HCT116 (cell line): ENCODE measurements at regions not wholly inside any gene's neighbourhood (a gene's known extent, or its start where the extent isn't known, plus 50 kb on each side); places are given as distances from the start of the nearest gene placed in this dataset.

Experiments
- ATAC-seq: fragments of 200-7000 bp; cut with Tn5 transposase; 2 replicates; pipeline ENCODE4 v1.9.1; 2020; ENCODE audit warnings: mild to moderate bottlenecking, moderate library complexity
- BruUV-seq: library from RNA; stranded (reverse); fragments of 400-500 nt; replicated peaks from 2 replicates; lab custom pipeline; 2021; lab: Mats Ljungman, UMichigan
- CTCF ChIA-PET: fragments of 300-600 bp; sonication (Branson Sonifier 250); formaldehyde crosslinking; loops from one replicate; lab custom pipeline; 2021; ENCODE audit warnings: antibody characterized with exemption; lab: Charles Lee
- POLR2A ChIA-PET: fragments of 300-600, 350-600 bp; sonication (Branson Sonifier 250); formaldehyde crosslinking; loops from one replicate; lab custom pipeline; 2021; ENCODE audit warnings: antibody characterized with exemption; lab: Charles Lee
- RAD21 ChIA-PET, 2 experiments: fragments of 300-600 bp; sonication (Branson Sonifier 250); formaldehyde crosslinking; loops; one replicate each; lab custom pipeline; 2023; ENCODE audit warnings: low total read pairs in 2 of 2; ENCODE audit not compliant: uncharacterized antibody in 2 of 2, unreplicated experiment in 2 of 2, low non-redundant PET in 1 of 2; lab: Charles Lee
- DNase-seq: peaks from one replicate; pipeline ENCODE4 v3.0.0-alpha.2; 2010; ENCODE audit warnings: low read depth, low spot score
- H2AFZ ChIP-seq: fragments of 200-600 bp; shearing (Covaris generic), sonication (generic); 2 replicates; pipeline ENCODE4 v1.6.1; 2017; ENCODE audit warnings: low read depth, mixed run types, mixed read lengths, antibody characterized with exemption, low read length; ENCODE audit not compliant: poor library complexity, severe bottlenecking
- H3K27ac ChIP-seq: 2 replicates; pipeline ENCODE4 v1.5.1; 2012; ENCODE audit warnings: low read depth, low read length
- H3K27me3 ChIP-seq: fragments of 200-600 bp; sonication (generic); 2 replicates; pipeline ENCODE4 v1.6.1; 2016; ENCODE audit warnings: mixed run types, low read length, mixed read lengths; ENCODE audit not compliant: insufficient read depth
- H3K36me3 ChIP-seq, 2 experiments: fragments of 200-500 bp in 1 of 2; fragments of 200-600 bp in 1 of 2; sonication (Bioruptor generic) in 1 of 2; sonication (generic) in 1 of 2; 2 replicates each; pipeline versions ENCODE4 v1.5.1 to v1.6.1; 2014 to 2016; ENCODE audit warnings: low read length in 2 of 2, inconsistent platforms in 1 of 2, mixed read lengths in 1 of 2, mixed run types in 1 of 2; ENCODE audit not compliant: insufficient read depth in 2 of 2, control insufficient read depth in 1 of 2
- H3K4me1 ChIP-seq, 2 experiments: fragments of 200-600 bp in 1 of 2; sonication (generic) in 1 of 2; 2 replicates each; pipeline versions ENCODE4 v1.5.1 to v1.6.1; 2012 to 2017; ENCODE audit warnings: low read length in 2 of 2, inconsistent platforms in 1 of 2, mild to moderate bottlenecking in 1 of 2, mixed read lengths in 1 of 2, mixed run types in 1 of 2, moderate library complexity in 1 of 2; ENCODE audit not compliant: insufficient read depth in 2 of 2, control insufficient read depth in 1 of 2
- H3K4me2 ChIP-seq: fragments of 200-600 bp; sonication (generic); 2 replicates; pipeline ENCODE4 v1.6.1; 2017; ENCODE audit warnings: mixed run types, low read length, mixed read lengths
- H3K4me3 ChIP-seq, 2 experiments: fragments of 200-600 bp in 1 of 2; sonication (generic) in 1 of 2; replicated peaks in 1 of 2; 2 replicates each; pipeline ENCODE4 v1.5.1; 2011 to 2016; ENCODE audit warnings: low read length in 2 of 2, control low read depth in 1 of 2, low read depth in 1 of 2, mild to moderate bottlenecking in 1 of 2, mixed read lengths in 1 of 2, mixed run types in 1 of 2
- H3K79me2 ChIP-seq: fragments of 200-600 bp; sonication (generic); 2 replicates; pipeline ENCODE4 v1.6.1; 2017; ENCODE audit warnings: mild to moderate bottlenecking, mixed run types, low read length, moderate library complexity, mixed read lengths; ENCODE audit not compliant: insufficient read depth
- H3K9ac ChIP-seq: fragments of 200-600 bp; sonication (generic); 2 replicates; pipeline ENCODE4 v1.6.1; 2016; ENCODE audit warnings: low read length, mixed read lengths
- H3K9me2 ChIP-seq: fragments of 200-600 bp; sonication (generic), shearing (Covaris generic); 2 replicates; pipeline ENCODE4 v1.6.1; 2017; ENCODE audit warnings: mixed run types, mild to moderate bottlenecking, moderate library complexity; ENCODE audit not compliant: insufficient read depth
- H3K9me3 ChIP-seq, 2 experiments: fragments of 200-500 bp in 1 of 2; fragments of 200-600 bp in 1 of 2; sonication (Bioruptor generic) in 1 of 2; sonication (generic) in 1 of 2; 2 replicates each; pipeline ENCODE4 v1.6.1; 2014 to 2017; ENCODE audit warnings: low read length in 2 of 2, mixed read lengths in 2 of 2, inconsistent platforms in 1 of 2, low read depth in 1 of 2, mild to moderate bottlenecking in 1 of 2, mixed run types in 1 of 2, moderate library complexity in 1 of 2; ENCODE audit not compliant: control insufficient read depth in 1 of 2, insufficient read depth in 1 of 2
- H4K20me1 ChIP-seq: fragments of 200-600 bp; sonication (generic), shearing (Covaris generic); 2 replicates; pipeline ENCODE4 v1.6.1; 2017; ENCODE audit warnings: mixed run types, mild to moderate bottlenecking, moderate library complexity; ENCODE audit not compliant: insufficient read depth
- ELF1 ChIP-seq: IDR thresholded peaks from 2 replicates; pipeline ENCODE4 v1.6.1; 2012; ENCODE audit warnings: low read depth, borderline replicate concordance
- FOSL1 ChIP-seq: IDR thresholded peaks from 2 replicates; pipeline ENCODE4 v1.6.1; 2012; ENCODE audit warnings: low read depth
- JUND ChIP-seq: IDR thresholded peaks from 2 replicates; pipeline ENCODE4 v1.6.1; 2012
- POLR2A ChIP-seq: IDR thresholded peaks from 2 replicates; pipeline ENCODE4 v1.7.0; 2011; ENCODE audit warnings: borderline replicate concordance; ENCODE audit not compliant: insufficient read depth, insufficient read length; ENCODE audit errors: extremely low read depth
- SIN3A ChIP-seq: IDR thresholded peaks from 2 replicates; pipeline ENCODE4 v1.6.1; 2012; ENCODE audit warnings: low read depth
- TCF7L2 ChIP-seq: IDR thresholded peaks from 2 replicates; pipeline ENCODE4 v1.7.0; 2011; ENCODE audit warnings: borderline replicate concordance, inconsistent platforms; ENCODE audit not compliant: insufficient read depth, insufficient read length; ENCODE audit errors: extremely low read depth
- ZBTB33 ChIP-seq: IDR thresholded peaks from 2 replicates; pipeline ENCODE4 v1.6.1; 2011; ENCODE audit warnings: mild to moderate bottlenecking, low read length, moderate library complexity; ENCODE audit not compliant: insufficient replicate concordance; ENCODE audit errors: extremely low read depth
- ZFX ChIP-seq: fragments of 450-650 bp; IDR thresholded peaks from 2 replicates; pipeline ENCODE4 v1.6.1; 2017
- ZNF274 ChIP-seq: fragments of 200-500 bp; sonication (Bioruptor generic); IDR thresholded peaks from 2 replicates; pipeline ENCODE4 v1.6.1; 2014; ENCODE audit warnings: mild to moderate bottlenecking, low read depth, low read length, inconsistent platforms
- intact Hi-C: fragments of 100-400 bp; cut with micrococcal nuclease; formaldehyde crosslinking; loops from 2 replicates; pipeline ENCODE4 v1.10.0; 2022
- TF ChIP-seq, protein P1 (sequence below), 3 experiments: fragments of 200-600 bp in 1 of 3; sonication (generic) in 1 of 3; IDR thresholded peaks in 2 of 3; conservative IDR thresholded peaks in 1 of 3; 2 replicates each; pipeline ENCODE4 v1.5.1; 2012 to 2017; ENCODE audit warnings: low read depth in 2 of 3, low read length in 2 of 3, antibody characterized with exemption in 1 of 3, borderline replicate concordance in 1 of 3, control low read depth in 1 of 3, mild to moderate bottlenecking in 1 of 3, mixed read lengths in 1 of 3, mixed run types in 1 of 3, moderate library complexity in 1 of 3; ENCODE audit not compliant: insufficient read depth in 1 of 3

GRCh38 chr4:177008071-177008835 lies 215.5 kb upstream of the VEGFC start:
- Histone ChIP-seq H4K20me1 (no peaks in the 10 kb centered on the region), H3K4me3 (no peak overlapping the region), H3K9ac (no peak overlapping the region), H3K9me2 (no peaks in the 10 kb centered on the region), H3K27me3 (no peaks in the 10 kb centered on the region), H3K9me3 (no peaks in the 10 kb centered on the region), H3K4me2 (no peak overlapping the region), H2AFZ (no peak overlapping the region), H3K4me1 (peaks cover 0 to 11% of the 10 kb centered on the region in 2 experiments; a peak in 2 of 4 replicates), H3K36me3 (no peaks in the 10 kb centered on the region), H3K79me2 (no peaks in the 10 kb centered on the region), H3K27ac (no peak overlapping the region)
- intact Hi-C loops = no loop called here
- ChIA-PET POLR2A (no interaction called here), RAD21 (no interaction called here), CTCF (no interaction called here)
- no TSS peak for BruUV-seq
- DNase-seq (no peak), ATAC-seq (no peak)
- 0 out of 2 replicates have a peak, but pooled peaks have one; percentile 27 for TF ChIP-seq JUND
- TF ChIP-seq ELF1 = no peak
- peak; percentile 44 for TF ChIP-seq FOSL1

DNA sequence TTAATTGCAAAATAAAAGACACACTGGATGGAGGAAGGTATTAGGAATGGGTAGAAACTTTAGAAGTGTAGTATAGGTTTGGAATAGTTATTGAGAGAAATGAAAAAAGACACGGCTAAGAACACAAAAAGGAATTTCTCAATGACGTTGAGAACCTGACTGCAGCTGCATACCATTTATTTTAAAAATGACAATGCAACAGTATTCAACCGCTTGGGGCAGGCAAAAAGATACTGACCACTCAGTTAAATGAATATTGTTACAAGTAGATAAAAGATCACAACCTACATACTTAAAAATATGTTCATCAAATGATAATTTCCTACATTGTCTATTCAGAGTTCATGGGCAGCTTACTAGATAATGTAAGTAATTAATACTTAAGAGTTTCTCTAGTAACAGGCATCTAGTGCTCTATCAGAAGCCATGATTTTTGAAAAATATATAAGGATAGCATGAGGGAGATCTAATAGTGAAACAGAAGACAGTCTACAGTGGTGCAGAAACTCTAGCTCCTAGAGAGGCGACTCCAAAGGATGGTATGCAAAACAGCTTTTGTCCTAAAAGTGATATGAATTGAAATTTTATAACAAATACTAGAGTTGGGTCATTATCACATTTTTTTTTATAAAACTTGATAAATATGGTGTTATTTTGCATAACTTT lies 216.2 kb upstream of the VEGFC start:
- ChIA-PET CTCF (no interaction called here), POLR2A (no interaction called here), RAD21 (no interaction called here)
- H3K4me1 ChIP-seq = peaks cover 0 to 11% of the 10 kb centered on the region in 2 experiments; a peak in 2 of 4 replicates
- H3K27ac ChIP-seq = no peak overlapping the region
- ATAC-seq (no peak), DNase-seq (no peak)
- no peaks in the 10 kb centered on the region; a peak in 1 of 4 replicates for H3K9me3 ChIP-seq
- H3K27me3 ChIP-seq = no peaks in the 10 kb centered on the region
- H2AFZ ChIP-seq = no peak overlapping the region
- no peak overlapping the region for H3K4me3 ChIP-seq
- BruUV-seq = no TSS peak
- TF ChIP-seq, protein P1, sequence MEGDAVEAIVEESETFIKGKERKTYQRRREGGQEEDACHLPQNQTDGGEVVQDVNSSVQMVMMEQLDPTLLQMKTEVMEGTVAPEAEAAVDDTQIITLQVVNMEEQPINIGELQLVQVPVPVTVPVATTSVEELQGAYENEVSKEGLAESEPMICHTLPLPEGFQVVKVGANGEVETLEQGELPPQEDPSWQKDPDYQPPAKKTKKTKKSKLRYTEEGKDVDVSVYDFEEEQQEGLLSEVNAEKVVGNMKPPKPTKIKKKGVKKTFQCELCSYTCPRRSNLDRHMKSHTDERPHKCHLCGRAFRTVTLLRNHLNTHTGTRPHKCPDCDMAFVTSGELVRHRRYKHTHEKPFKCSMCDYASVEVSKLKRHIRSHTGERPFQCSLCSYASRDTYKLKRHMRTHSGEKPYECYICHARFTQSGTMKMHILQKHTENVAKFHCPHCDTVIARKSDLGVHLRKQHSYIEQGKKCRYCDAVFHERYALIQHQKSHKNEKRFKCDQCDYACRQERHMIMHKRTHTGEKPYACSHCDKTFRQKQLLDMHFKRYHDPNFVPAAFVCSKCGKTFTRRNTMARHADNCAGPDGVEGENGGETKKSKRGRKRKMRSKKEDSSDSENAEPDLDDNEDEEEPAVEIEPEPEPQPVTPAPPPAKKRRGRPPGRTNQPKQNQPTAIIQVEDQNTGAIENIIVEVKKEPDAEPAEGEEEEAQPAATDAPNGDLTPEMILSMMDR (IDR thresholded peaks at IDR 0.05 in 2 of 3, conservative IDR thresholded peaks at IDR 0.05 in 1 of 3; ENCODE audit: borderline replicate concordance in 1 of 3, insufficient read depth in 1 of 3, low read depth in 2 of 3, low read length in 2 of 3) = no peak
- no peak for TF ChIP-seq TCF7L2
- TF ChIP-seq FOSL1 = no peak
- no peak for TF ChIP-seq SIN3A
- TF ChIP-seq POLR2A = no peak
- TF ChIP-seq ZNF274 = no peak
- TF ChIP-seq ZBTB33 = no peak
- no peak for TF ChIP-seq ZFX
- no peak overlapping the region for H3K4me2 ChIP-seq
- H3K9me2 ChIP-seq = no peaks in the 10 kb centered on the region
- no peaks in the 10 kb centered on the region for H3K36me3 ChIP-seq
- intact Hi-C loops = no loop called here
- H3K79me2 ChIP-seq = no peaks in the 10 kb centered on the region
- no peaks in the 10 kb centered on the region for H4K20me1 ChIP-seq
- no peak overlapping the region for H3K9ac ChIP-seq
